SH-SY5Y (cell line): ENCODE measurements at regions not wholly inside any gene's neighbourhood (a gene's known extent, or its start where the extent isn't known, plus 50 kb on each side); places are given as distances from the start of the nearest gene placed in this dataset.

Source experiments
- GATA2 ChIP-seq: IDR thresholded peaks from 2 replicates; pipeline ENCODE4 v1.6.1; 2011; ENCODE audit warnings: mild to moderate bottlenecking, low read depth, low read length
- GATA3 ChIP-seq: IDR thresholded peaks from 2 replicates; pipeline ENCODE4 v1.6.1; 2011; ENCODE audit warnings: low read depth, mild to moderate bottlenecking, low read length, moderate library complexity

DNA sequence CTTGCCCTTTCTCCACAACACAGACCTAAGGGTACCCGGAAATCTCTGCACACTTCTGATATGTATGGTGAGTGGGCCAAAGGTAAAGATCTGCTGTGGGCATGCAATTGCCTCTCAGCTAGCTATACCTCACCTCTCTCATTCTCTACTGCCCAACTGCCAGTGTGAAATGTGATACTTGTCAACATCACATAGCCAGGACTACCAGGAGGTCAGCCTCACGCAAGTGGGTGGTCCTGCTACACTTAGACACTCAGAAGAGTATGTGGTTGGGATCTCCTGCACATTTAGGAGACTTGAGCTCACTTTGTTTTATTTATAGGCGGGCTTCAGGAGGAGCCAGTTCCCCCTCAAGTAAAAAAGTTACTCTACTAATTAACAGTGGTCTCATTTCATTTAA lies 88.0 kb upstream of the MAN2A1 start:
- TF ChIP-seq GATA3 (no peak), GATA2 (no peak)
